SK-N-SH (cell line): ENCODE measurements at regions not wholly inside any gene's neighbourhood (a gene's known extent, or its start where the extent isn't known, plus 50 kb on each side); places are given as distances from the start of the nearest gene placed in this dataset.

Experiments used
- CTCF ChIA-PET: fragments of 300-600, 350-600 bp; formaldehyde crosslinking; extraction: SDS; loops from one replicate; lab custom pipeline; 2021; lab: Yijun Ruan, JAX
- POLR2A ChIA-PET: fragments of 350-600 bp; sonication (Branson Sonifier 250); formaldehyde crosslinking; extraction: SDS; loops from one replicate; lab custom pipeline; 2020; ENCODE audit warnings: antibody characterized with exemption, inconsistent platforms; lab: Yijun Ruan, JAX
- DNase-seq: peaks from one replicate; pipeline ENCODE4 v3.0.0; 2012
- H2AFZ ChIP-seq: fragments of 200-600 bp; sonication (generic); 2 replicates; pipeline ENCODE4 v1.8.1; 2016; ENCODE audit warnings: antibody characterized with exemption, mild to moderate bottlenecking, low read depth
- H3F3A ChIP-seq: fragments of 200-600 bp; sonication (generic); replicated peaks from 2 replicates; pipeline ENCODE3; 2016; ENCODE audit warnings: antibody characterized with exemption, mild to moderate bottlenecking; ENCODE audit not compliant: insufficient read depth
- H3K27ac ChIP-seq, 2 experiments: fragments of 200-500 bp in 1 of 2; fragments of 200-600 bp in 1 of 2; sonication (Bioruptor generic) in 1 of 2; sonication (generic), shearing (Covaris generic) in 1 of 2; 2 replicates each; pipeline versions ENCODE4 v1.5.1 to v1.6.1; 2014 to 2016; ENCODE audit warnings: low read depth in 2 of 2, inconsistent platforms in 1 of 2, low read length in 1 of 2, mild to moderate bottlenecking in 1 of 2, mixed read lengths in 1 of 2
- H3K27me3 ChIP-seq: fragments of 200-600 bp; sonication (generic), shearing (Covaris generic); 2 replicates; pipeline ENCODE4 v1.6.1; 2016; ENCODE audit warnings: mixed run types; ENCODE audit not compliant: insufficient read depth
- H3K36me3 ChIP-seq, 2 experiments: fragments of 200-500 bp in 1 of 2; fragments of 200-600 bp in 1 of 2; sonication (Bioruptor generic) in 1 of 2; sonication (generic) in 1 of 2; replicated peaks in 1 of 2; 2 replicates each; pipeline versions ENCODE3 to v1.5.1; 2014 to 2016; ENCODE audit warnings: low read length in 1 of 2, mild to moderate bottlenecking in 1 of 2; ENCODE audit not compliant: insufficient read depth in 2 of 2, control insufficient read depth in 1 of 2
- H3K4me1 ChIP-seq, 2 experiments: fragments of 200-500 bp in 1 of 2; fragments of 200-600 bp in 1 of 2; sonication (Bioruptor generic) in 1 of 2; sonication (generic), shearing (Covaris generic) in 1 of 2; 2 replicates each; pipeline versions ENCODE4 v1.5.1 to v1.6.1; 2014 to 2016; ENCODE audit warnings: low read depth in 1 of 2, low read length in 1 of 2, mixed run types in 1 of 2; ENCODE audit not compliant: insufficient read depth in 2 of 2, control insufficient read depth in 1 of 2
- H3K4me2 ChIP-seq: fragments of 200-600 bp; sonication (generic), shearing (Covaris generic); 2 replicates; pipeline ENCODE4 v1.6.1; 2017; ENCODE audit warnings: mixed run types
- H3K4me3 ChIP-seq, 2 experiments: fragments of 200-500 bp in 1 of 2; fragments of 200-600 bp in 1 of 2; sonication (Bioruptor generic) in 1 of 2; sonication (generic), shearing (Covaris generic) in 1 of 2; 2 replicates each; pipeline versions ENCODE4 v1.5.1 to v1.8.1; 2014 to 2016; ENCODE audit warnings: low read depth in 2 of 2, inconsistent platforms in 1 of 2, low read length in 1 of 2, mild to moderate bottlenecking in 1 of 2, mixed read lengths in 1 of 2, moderate library complexity in 1 of 2
- H3K79me2 ChIP-seq: fragments of 200-600 bp; sonication (generic); 2 replicates; pipeline ENCODE4 v1.8.1; 2017; ENCODE audit warnings: mild to moderate bottlenecking; ENCODE audit not compliant: insufficient read depth
- H3K9ac ChIP-seq: fragments of 200-600 bp; sonication (generic); 2 replicates; pipeline ENCODE4 v1.6.1; 2017; ENCODE audit warnings: mixed run types
- H3K9me2 ChIP-seq: fragments of 200-600 bp; sonication (generic); 2 replicates; pipeline ENCODE4 v1.6.1; 2017; ENCODE audit warnings: mixed run types
- H3K9me3 ChIP-seq: fragments of 200-600 bp; sonication (generic); 2 replicates; pipeline ENCODE4 v1.6.1; 2017; ENCODE audit warnings: mixed run types, mild to moderate bottlenecking, moderate library complexity
- H4K20me1 ChIP-seq: fragments of 200-600 bp; sonication (generic); 2 replicates; pipeline ENCODE4 v1.6.1; 2017; ENCODE audit warnings: mild to moderate bottlenecking, mixed run types; ENCODE audit not compliant: insufficient read depth
- CTCF ChIP-seq: fragments of 200-600 bp; sonication (generic); IDR thresholded peaks from 2 replicates; pipeline ENCODE4 v1.6.1; 2017; ENCODE audit warnings: antibody characterized with exemption, mild to moderate bottlenecking, moderate library complexity
- FOXJ3 ChIP-seq: sonication (generic); formaldehyde crosslinking; IDR thresholded peaks from 2 replicates; pipeline ENCODE4 v1.5.1; 2020; ENCODE audit warnings: mild to moderate bottlenecking, missing genetic modification reagents
- IRF3 ChIP-seq: fragments of 150-350 bp; IDR thresholded peaks from 2 replicates; pipeline ENCODE4 v1.6.1; 2016; ENCODE audit warnings: mild to moderate bottlenecking, low read depth, low read length
- MAX ChIP-seq: IDR thresholded peaks from 2 replicates; pipeline ENCODE4 v1.4.0; 2012; ENCODE audit warnings: low read depth
- NFIC ChIP-seq: IDR thresholded peaks from 2 replicates; pipeline ENCODE4 v1.4.0; 2012; ENCODE audit warnings: borderline replicate concordance
- POLR2AphosphoS5 ChIP-seq: IDR thresholded peaks from 2 replicates; pipeline ENCODE4 v1.6.1; 2012; ENCODE audit warnings: low read depth, low read length
- RCOR1 ChIP-seq: fragments of 150-350 bp; IDR thresholded peaks from 2 replicates; pipeline ENCODE4 v1.6.1; 2017; ENCODE audit warnings: antibody characterized with exemption, low read length
- RXRA ChIP-seq: IDR thresholded peaks from 2 replicates; pipeline ENCODE4 v1.4.0; 2012; ENCODE audit warnings: low read depth, mild to moderate bottlenecking, borderline replicate concordance
- SMC3 ChIP-seq: IDR thresholded peaks from 2 replicates; pipeline ENCODE4 v1.6.1; 2012; ENCODE audit warnings: low read depth, low read length, improper control_type of control experiment
- TAF1 ChIP-seq: IDR thresholded peaks from 2 replicates; pipeline ENCODE4 v1.6.1; 2012; ENCODE audit warnings: low read depth, mild to moderate bottlenecking, low read length, moderate library complexity, borderline replicate concordance
- WGBS: methylation state at CpG from one replicate; pipeline ENCODE4 v1.1.6; 2017; ENCODE audit warnings: low lambda C conversion rate; 5-methylcytosine and 5-hydroxymethylcytosine counted together
- TF ChIP-seq, protein P1 (sequence below): IDR thresholded peaks from 2 replicates; pipeline ENCODE4; 2012
- TF ChIP-seq, protein P2 (sequence below): IDR thresholded peaks from 2 replicates; pipeline ENCODE4 v1.6.1; 2012; ENCODE audit warnings: mild to moderate bottlenecking, low read depth, low read length, moderate library complexity
- TF ChIP-seq, protein P3 (sequence below): IDR thresholded peaks from 2 replicates; pipeline ENCODE4 v1.4.0; 2012; ENCODE audit warnings: low read depth, borderline replicate concordance
- TF ChIP-seq, protein P4 (sequence below): fragments of 150-350 bp; IDR thresholded peaks from 2 replicates; pipeline ENCODE4 v1.6.1; 2017; ENCODE audit warnings: antibody characterized with exemption, low read length, low read depth, borderline replicate concordance

DNA sequence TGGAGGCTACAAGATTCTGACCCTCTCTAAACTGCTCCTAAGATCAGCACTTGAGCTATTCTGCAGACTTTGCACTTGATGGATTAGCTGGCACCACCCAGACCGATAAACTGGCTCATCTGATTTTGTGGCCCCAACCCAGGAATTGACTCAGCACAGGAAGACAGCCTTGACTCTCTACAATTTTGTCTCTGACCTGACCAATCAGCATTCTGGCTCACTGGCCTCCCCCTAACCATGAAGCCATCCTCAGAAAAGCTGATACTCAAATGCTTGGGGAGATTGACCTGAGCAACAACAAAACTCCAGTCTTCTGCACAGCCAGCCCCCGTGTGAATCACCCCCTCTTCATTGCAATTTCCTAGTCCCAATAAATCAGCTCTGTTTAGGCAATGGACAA lies 195.4 kb upstream of the PPP1R2C start:
- TF ChIP-seq RXRA (no peak), TAF1 (no peak), SMC3 (no peak), CTCF (no peak), FOXJ3 (CRISPR knock-in tag) (no peak), MAX (no peak), NFIC (no peak), IRF3 (no peak), POLR2AphosphoS5 (no peak), RCOR1 (no peak)
- TF ChIP-seq, protein P1, sequence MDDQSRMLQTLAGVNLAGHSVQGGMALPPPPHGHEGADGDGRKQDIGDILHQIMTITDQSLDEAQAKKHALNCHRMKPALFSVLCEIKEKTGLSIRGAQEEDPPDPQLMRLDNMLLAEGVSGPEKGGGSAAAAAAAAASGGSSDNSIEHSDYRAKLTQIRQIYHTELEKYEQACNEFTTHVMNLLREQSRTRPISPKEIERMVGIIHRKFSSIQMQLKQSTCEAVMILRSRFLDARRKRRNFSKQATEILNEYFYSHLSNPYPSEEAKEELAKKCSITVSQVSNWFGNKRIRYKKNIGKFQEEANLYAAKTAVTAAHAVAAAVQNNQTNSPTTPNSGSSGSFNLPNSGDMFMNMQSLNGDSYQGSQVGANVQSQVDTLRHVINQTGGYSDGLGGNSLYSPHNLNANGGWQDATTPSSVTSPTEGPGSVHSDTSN, result no peak
- TF ChIP-seq, protein P2, sequence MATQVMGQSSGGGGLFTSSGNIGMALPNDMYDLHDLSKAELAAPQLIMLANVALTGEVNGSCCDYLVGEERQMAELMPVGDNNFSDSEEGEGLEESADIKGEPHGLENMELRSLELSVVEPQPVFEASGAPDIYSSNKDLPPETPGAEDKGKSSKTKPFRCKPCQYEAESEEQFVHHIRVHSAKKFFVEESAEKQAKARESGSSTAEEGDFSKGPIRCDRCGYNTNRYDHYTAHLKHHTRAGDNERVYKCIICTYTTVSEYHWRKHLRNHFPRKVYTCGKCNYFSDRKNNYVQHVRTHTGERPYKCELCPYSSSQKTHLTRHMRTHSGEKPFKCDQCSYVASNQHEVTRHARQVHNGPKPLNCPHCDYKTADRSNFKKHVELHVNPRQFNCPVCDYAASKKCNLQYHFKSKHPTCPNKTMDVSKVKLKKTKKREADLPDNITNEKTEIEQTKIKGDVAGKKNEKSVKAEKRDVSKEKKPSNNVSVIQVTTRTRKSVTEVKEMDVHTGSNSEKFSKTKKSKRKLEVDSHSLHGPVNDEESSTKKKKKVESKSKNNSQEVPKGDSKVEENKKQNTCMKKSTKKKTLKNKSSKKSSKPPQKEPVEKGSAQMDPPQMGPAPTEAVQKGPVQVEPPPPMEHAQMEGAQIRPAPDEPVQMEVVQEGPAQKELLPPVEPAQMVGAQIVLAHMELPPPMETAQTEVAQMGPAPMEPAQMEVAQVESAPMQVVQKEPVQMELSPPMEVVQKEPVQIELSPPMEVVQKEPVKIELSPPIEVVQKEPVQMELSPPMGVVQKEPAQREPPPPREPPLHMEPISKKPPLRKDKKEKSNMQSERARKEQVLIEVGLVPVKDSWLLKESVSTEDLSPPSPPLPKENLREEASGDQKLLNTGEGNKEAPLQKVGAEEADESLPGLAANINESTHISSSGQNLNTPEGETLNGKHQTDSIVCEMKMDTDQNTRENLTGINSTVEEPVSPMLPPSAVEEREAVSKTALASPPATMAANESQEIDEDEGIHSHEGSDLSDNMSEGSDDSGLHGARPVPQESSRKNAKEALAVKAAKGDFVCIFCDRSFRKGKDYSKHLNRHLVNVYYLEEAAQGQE, result no peak
- TF ChIP-seq, protein P3, sequence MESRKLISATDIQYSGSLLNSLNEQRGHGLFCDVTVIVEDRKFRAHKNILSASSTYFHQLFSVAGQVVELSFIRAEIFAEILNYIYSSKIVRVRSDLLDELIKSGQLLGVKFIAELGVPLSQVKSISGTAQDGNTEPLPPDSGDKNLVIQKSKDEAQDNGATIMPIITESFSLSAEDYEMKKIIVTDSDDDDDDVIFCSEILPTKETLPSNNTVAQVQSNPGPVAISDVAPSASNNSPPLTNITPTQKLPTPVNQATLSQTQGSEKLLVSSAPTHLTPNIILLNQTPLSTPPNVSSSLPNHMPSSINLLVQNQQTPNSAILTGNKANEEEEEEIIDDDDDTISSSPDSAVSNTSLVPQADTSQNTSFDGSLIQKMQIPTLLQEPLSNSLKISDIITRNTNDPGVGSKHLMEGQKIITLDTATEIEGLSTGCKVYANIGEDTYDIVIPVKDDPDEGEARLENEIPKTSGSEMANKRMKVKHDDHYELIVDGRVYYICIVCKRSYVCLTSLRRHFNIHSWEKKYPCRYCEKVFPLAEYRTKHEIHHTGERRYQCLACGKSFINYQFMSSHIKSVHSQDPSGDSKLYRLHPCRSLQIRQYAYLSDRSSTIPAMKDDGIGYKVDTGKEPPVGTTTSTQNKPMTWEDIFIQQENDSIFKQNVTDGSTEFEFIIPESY, result no peak
- TF ChIP-seq, protein P4, sequence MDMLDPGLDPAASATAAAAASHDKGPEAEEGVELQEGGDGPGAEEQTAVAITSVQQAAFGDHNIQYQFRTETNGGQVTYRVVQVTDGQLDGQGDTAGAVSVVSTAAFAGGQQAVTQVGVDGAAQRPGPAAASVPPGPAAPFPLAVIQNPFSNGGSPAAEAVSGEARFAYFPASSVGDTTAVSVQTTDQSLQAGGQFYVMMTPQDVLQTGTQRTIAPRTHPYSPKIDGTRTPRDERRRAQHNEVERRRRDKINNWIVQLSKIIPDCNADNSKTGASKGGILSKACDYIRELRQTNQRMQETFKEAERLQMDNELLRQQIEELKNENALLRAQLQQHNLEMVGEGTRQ, result no peak
- CTCF ChIA-PET, result no interaction called here

More for the DNA sequence above, 195.4 kb upstream of the PPP1R2C start:
- H3K27me3 ChIP-seq, result no peaks in the 10 kb centered on the region
- POLR2A ChIA-PET, result no interaction called here
- H3K9me3 ChIP-seq, result no peaks in the 10 kb centered on the region
- no peak for DNase-seq
- H3K4me2 ChIP-seq, result no peak overlapping the region
- no peak overlapping the region for H2AFZ ChIP-seq
- no peaks in the 10 kb centered on the region for H3K4me1 ChIP-seq
- no peaks in the 10 kb centered on the region for H3K36me3 ChIP-seq
- H3K27ac ChIP-seq, result no peak overlapping the region
- no peaks in the 10 kb centered on the region for H3K79me2 ChIP-seq
- no peaks in the 10 kb centered on the region for H3K9me2 ChIP-seq
- no peak overlapping the region for H3K9ac ChIP-seq
- no peaks in the 10 kb centered on the region for H3F3A ChIP-seq
- H4K20me1 ChIP-seq, result no peaks in the 10 kb centered on the region
- H3K4me3 ChIP-seq, result no peak overlapping the region
- WGBS, result 0% methylated on average over 2 of the region's 2 CpGs
